Endothelial cell (in vitro differentiated cells): ENCODE measurements at regions not wholly inside any gene's neighbourhood (a gene's known extent, or its start where the extent isn't known, plus 50 kb on each side); places are given as distances from the start of the nearest gene placed in this dataset.
"Not testable (repeated sequence)": the region's sequence is repeated elsewhere in the genome, so short reads cannot be mapped to it uniquely, and the experiment has no call there.

ENCODE experiments used
- DNase-seq: peaks from one replicate; pipeline ENCODE4 v3.0.0; 2021; ENCODE audit warnings: low spot score
- H3K27ac Mint-ChIP-seq: one replicate; pipeline ENCODE4 v1.8.0; 2021; ENCODE audit warnings: mixed read lengths, inconsistent platforms; ENCODE audit not compliant: unreplicated experiment
- H3K27me3 Mint-ChIP-seq: one replicate; pipeline ENCODE4 v1.8.0; 2021; ENCODE audit warnings: mild to moderate bottlenecking, moderate library complexity, mixed read lengths, inconsistent platforms; ENCODE audit not compliant: unreplicated experiment
- H3K36me3 Mint-ChIP-seq: one replicate; pipeline ENCODE4 v1.8.0; 2021; ENCODE audit warnings: mild to moderate bottlenecking, low read depth, mixed read lengths, inconsistent platforms; ENCODE audit not compliant: unreplicated experiment
- H3K4me1 Mint-ChIP-seq: one replicate; pipeline ENCODE4 v1.8.0; 2021; ENCODE audit warnings: mild to moderate bottlenecking, mixed read lengths, inconsistent platforms; ENCODE audit not compliant: unreplicated experiment
- H3K4me3 Mint-ChIP-seq: one replicate; pipeline ENCODE4 v1.8.0; 2021; ENCODE audit warnings: mild to moderate bottlenecking, mixed read lengths, inconsistent platforms; ENCODE audit not compliant: unreplicated experiment
- H3K9me3 Mint-ChIP-seq: one replicate; pipeline ENCODE4 v1.8.0; 2021; ENCODE audit warnings: mixed read lengths, inconsistent platforms; ENCODE audit not compliant: unreplicated experiment
- TF ChIP-seq, protein P1 (sequence below): fragments of 200-600 bp; sonication (generic); IDR thresholded peaks from one replicate; pipeline ENCODE4 v1.5.0; 2021; ENCODE audit warnings: antibody characterized with exemption; ENCODE audit not compliant: unreplicated experiment

DNA sequence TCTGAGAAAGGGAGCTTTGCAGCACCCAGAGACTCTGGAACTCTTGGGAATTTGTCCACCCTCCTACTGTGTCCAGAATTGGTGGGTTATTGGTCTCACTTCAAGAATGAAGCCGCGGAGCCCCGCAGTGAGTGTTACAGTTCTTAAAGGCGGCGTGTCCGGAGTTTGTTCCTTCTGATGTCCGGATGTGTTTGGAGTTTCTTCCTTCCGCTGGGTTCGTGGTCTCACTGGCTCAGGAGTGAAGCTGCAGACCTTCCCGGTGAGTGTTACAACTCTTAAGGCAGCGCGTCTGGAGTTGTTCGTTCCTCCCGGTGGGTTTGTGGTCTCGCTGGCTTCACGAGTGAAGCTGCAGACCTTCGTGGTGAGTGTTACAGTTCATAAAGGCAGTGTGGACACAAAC is 824.7 kb downstream of the LRRTM4 start:
- H3K9me3 Mint-ChIP-seq, H3K27ac Mint-ChIP-seq: not testable (repeated sequence)

DNA sequence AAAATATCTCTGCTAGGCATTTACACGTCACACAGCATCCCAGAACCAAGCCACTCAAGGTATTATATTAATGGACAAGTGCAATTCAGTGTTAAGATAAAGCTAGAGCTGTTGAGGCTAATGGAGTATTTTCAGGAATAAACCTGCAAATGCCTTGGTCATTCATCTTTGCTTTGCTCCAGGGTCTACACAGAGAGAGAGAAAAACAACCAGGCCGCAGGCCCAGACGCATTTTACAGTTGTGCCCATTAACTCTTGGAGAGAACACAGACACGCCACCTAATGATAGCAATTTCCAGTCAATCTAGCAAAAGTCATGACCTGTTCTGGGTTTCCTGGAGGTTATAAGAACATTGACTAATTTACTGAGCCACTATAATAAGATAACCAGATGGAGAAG is 829.3 kb downstream of the LRRTM4 start:
- no peaks in the 10 kb centered on the region for H3K9me3 Mint-ChIP-seq
- TF ChIP-seq, protein P1, sequence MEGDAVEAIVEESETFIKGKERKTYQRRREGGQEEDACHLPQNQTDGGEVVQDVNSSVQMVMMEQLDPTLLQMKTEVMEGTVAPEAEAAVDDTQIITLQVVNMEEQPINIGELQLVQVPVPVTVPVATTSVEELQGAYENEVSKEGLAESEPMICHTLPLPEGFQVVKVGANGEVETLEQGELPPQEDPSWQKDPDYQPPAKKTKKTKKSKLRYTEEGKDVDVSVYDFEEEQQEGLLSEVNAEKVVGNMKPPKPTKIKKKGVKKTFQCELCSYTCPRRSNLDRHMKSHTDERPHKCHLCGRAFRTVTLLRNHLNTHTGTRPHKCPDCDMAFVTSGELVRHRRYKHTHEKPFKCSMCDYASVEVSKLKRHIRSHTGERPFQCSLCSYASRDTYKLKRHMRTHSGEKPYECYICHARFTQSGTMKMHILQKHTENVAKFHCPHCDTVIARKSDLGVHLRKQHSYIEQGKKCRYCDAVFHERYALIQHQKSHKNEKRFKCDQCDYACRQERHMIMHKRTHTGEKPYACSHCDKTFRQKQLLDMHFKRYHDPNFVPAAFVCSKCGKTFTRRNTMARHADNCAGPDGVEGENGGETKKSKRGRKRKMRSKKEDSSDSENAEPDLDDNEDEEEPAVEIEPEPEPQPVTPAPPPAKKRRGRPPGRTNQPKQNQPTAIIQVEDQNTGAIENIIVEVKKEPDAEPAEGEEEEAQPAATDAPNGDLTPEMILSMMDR, result no peak
- DNase-seq, result no peak
- no peak overlapping the region for H3K27ac Mint-ChIP-seq
- no peaks in the 10 kb centered on the region for H3K4me1 Mint-ChIP-seq
- H3K4me3 Mint-ChIP-seq, result no peak overlapping the region
- H3K27me3 Mint-ChIP-seq, result peaks cover 1% of the 10 kb centered on the region
- H3K36me3 Mint-ChIP-seq, result no peaks in the 10 kb centered on the region

More for the DNA sequence above, 824.7 kb downstream of the LRRTM4 start:
- not testable (repeated sequence) for H3K36me3 Mint-ChIP-seq, H3K4me1 Mint-ChIP-seq, H3K4me3 Mint-ChIP-seq, DNase-seq, H3K27me3 Mint-ChIP-seq

DNA sequence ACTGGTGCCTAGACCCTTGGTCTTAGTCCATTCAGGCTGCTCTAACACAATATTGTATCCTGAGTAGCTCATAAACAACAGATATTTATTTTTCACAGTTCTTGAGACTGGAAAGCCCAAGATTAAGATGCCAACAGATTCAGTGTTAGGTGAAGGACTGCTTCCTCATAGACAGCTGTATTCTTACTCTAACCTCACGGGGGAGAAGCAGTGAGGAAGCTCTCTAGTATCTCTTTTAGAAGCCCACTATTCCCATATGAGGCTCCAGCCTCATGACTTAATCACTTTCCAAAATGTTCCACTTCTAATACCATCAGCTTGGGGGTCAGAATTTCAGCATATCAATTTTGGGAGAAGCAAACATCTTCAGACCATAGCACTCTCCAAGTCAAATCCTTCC is 833.4 kb downstream of the LRRTM4 start:
- no peak overlapping the region for H3K4me3 Mint-ChIP-seq
- no peak overlapping the region for H3K27ac Mint-ChIP-seq
- H3K4me1 Mint-ChIP-seq, result peaks cover 3% of the 10 kb centered on the region

DNA sequence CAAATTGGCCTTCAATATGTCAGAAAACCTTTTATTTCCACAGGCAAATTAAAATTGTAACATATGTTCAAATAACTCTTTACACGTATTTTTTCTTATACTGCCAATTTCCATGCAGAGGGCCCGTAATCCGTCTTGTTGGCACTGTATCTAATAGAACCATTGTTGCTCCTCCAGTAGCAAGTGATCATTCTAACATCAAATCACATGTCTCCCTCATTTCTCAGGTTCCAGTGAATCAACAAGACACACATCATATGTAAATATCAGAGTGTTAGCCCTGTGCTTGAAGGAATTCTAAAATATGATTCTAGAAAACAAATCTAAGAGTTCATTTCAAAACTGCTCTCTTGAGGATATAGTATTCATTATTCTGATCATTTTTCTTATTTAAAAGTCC is 834.3 kb downstream of the LRRTM4 start:
- TF ChIP-seq, protein P1, result no peak
- H3K4me3 Mint-ChIP-seq, result no peak overlapping the region
- DNase-seq, result no peak
- no peaks in the 10 kb centered on the region for H3K36me3 Mint-ChIP-seq
- H3K4me1 Mint-ChIP-seq, result peaks cover 3% of the 10 kb centered on the region
- no peaks in the 10 kb centered on the region for H3K9me3 Mint-ChIP-seq
- no peak overlapping the region for H3K27ac Mint-ChIP-seq
- H3K27me3 Mint-ChIP-seq, result peaks cover 1% of the 10 kb centered on the region

More for the DNA sequence above, 833.4 kb downstream of the LRRTM4 start:
- Mint-ChIP-seq H3K36me3 (no peaks in the 10 kb centered on the region), H3K27me3 (peaks cover 1% of the 10 kb centered on the region), H3K9me3 (no peaks in the 10 kb centered on the region)
- TF ChIP-seq, protein P1, result no peak
- DNase-seq, result no peak

DNA sequence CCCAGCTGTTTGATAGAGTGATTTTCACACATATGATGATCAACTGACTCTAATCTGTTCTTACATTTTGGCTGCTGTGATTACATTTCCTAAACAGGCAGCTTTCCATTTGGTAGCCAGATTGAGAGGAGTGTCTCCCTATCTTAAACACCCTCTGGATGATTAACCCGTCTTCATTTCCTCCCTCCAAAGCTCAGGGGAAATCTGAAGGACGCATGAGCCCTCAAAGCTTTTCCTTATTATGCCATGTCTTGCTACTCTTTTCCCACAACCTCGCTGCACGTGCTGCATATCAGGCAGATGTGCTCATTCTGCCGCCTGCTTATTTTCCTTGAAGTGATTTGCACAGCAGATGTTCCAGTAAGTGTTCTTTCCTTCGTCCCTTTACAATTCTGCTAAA is 837.4 kb downstream of the LRRTM4 start:
- Mint-ChIP-seq H3K27me3 (peaks cover 1% of the 10 kb centered on the region), H3K36me3 (no peaks in the 10 kb centered on the region), H3K4me1 (peaks cover 3% of the 10 kb centered on the region), H3K9me3 (no peaks in the 10 kb centered on the region), H3K27ac (no peak overlapping the region), H3K4me3 (no peak overlapping the region)
- TF ChIP-seq, protein P1, result no peak
- DNase-seq, result no peak

DNA sequence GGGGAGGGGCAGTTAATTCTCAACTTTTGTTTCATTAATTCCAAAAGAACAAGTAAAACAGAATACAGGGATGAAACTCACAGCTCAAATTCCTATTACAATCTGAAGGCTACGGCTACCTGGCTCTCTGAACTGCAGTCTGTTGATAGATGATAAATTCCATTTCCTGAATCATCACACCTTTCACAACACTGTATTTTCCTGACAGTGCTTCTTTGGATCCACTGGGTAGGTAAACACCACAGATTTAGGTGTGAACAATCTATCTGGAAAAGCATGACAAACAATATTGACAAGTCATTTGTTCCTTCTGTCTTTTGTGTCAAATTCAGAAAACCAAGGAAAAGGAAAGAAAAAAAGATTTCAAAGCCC is 843.2 kb downstream of the LRRTM4 start:
- TF ChIP-seq, protein P1, result no peak
- no peaks in the 10 kb centered on the region for H3K36me3 Mint-ChIP-seq
- H3K4me3 Mint-ChIP-seq, result no peak overlapping the region
- no peak overlapping the region for H3K27ac Mint-ChIP-seq
- peaks cover 7% of the 10 kb centered on the region for H3K4me1 Mint-ChIP-seq
- DNase-seq, result no peak
- peaks cover 1% of the 10 kb centered on the region for H3K27me3 Mint-ChIP-seq
- H3K9me3 Mint-ChIP-seq, result no peaks in the 10 kb centered on the region
